ENCODE measurements at regions not wholly inside any gene's neighbourhood (a gene's known extent, or its start where the extent isn't known, plus 50 kb on each side); places are given as distances from the start of the nearest gene placed in this dataset.

DNA sequence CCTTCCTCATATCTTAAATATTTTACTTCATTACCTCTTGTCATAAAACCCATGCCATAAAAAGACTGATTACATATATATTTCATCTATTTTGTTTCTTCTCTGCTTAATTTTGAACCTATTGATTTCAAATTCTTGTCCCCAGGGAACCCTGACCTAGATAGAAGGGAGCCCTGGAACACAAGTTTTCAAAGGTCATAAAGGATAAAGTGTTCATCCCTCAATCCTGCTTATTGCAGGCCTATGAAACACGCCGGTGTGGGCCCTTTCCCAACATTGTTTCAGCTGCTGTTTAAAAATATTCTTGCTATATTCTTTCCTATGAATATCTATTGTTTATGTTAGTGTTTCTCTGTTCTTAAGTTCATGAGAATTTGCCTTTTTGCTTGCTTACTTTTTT lies 1389.5 kb upstream of the GBE1 start:
- no peak overlapping the region for H3K27ac ChIP-seq
- intact Hi-C loops (cut with DNase I) = no loop called here
- no peaks in the 10 kb centered on the region for H3K27me3 ChIP-seq
- H3K9me3 ChIP-seq = peaks cover 0 to 6% (median 0%) of the 10 kb centered on the region in 12 donors
- no peak for DNase-seq
- 61 to 77% (median 74%) methylated on average over 2 of the region's 2 CpGs for WGBS, 4 donors
- no peak overlapping the region for H3K4me3 ChIP-seq
- no peak for ATAC-seq
- H3K4me1 ChIP-seq = no peaks in the 10 kb centered on the region
- no peaks in the 10 kb centered on the region for H3K36me3 ChIP-seq
- TF ChIP-seq CTCF (IDR thresholded peaks at IDR 0.05) (no peak), POLR2A (IDR thresholded peaks at IDR 0.05) (no peak)

DNA sequence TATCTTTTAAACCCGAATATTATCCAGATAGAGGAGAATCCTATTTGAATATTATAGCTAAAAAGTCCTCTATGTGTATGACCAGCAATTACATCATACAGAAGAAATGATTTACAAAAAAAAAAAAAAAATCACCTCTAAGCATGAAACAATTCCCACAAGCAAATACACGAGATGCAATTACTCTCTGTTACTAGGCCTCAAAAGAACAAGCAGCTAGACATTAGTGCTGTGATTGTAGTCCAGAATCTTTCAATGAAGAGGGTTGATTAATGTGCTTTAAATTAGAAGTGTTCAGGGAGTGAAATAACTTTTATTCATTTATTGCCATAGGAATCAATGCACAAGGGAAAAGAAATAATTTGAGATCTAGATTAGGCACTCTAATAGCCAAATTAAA lies 1379.5 kb upstream of the GBE1 start:
- H3K4me3 ChIP-seq = no peak overlapping the region
- no peak for DNase-seq
- TF ChIP-seq CTCF (IDR thresholded peaks at IDR 0.05) = no peak
- TF ChIP-seq POLR2A (IDR thresholded peaks at IDR 0.05) = no peak
- H3K4me1 ChIP-seq = no peaks in the 10 kb centered on the region
- no peaks in the 10 kb centered on the region for H3K27me3 ChIP-seq
- intact Hi-C loops (cut with DNase I) = no loop called here
- ATAC-seq = no peak
- H3K27ac ChIP-seq = no peak overlapping the region
- WGBS, 4 donors = 57 to 73% (median 67%) methylated on average over 2 of the region's 2 CpGs
- H3K9me3 ChIP-seq = no peaks in the 10 kb centered on the region
- no peaks in the 10 kb centered on the region for H3K36me3 ChIP-seq

DNA sequence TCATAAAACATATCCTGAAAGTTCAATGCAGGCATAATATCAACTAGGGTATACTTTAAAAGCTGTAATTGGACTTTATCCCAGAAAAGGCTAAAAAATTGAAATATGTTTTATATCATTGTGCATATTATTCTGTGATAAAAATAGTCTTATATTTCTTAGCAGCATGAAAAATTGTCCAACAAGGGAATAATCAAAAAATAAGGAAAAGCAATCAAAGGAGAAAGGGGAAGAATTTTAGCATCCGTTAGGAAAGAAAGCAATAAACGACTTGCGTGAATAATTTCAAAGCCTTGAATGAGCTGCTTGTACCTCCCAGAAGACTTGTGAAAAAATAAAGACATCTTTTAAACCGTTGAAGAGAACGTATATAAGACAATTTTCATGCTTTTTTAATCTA lies 1369.8 kb upstream of the GBE1 start:
- no peaks in the 10 kb centered on the region for H3K4me1 ChIP-seq
- 58 to 67% (median 62%) methylated on average over 5 of the region's 5 CpGs for WGBS, 4 donors
- no peaks in the 10 kb centered on the region for H3K9me3 ChIP-seq
- H3K36me3 ChIP-seq = no peaks in the 10 kb centered on the region
- no peak for TF ChIP-seq CTCF (IDR thresholded peaks at IDR 0.05)
- TF ChIP-seq POLR2A (IDR thresholded peaks at IDR 0.05) = no peak
- H3K4me3 ChIP-seq = no peak overlapping the region
- no peak overlapping the region for H3K27ac ChIP-seq
- ATAC-seq (no peak), DNase-seq (no peak)
- H3K27me3 ChIP-seq = no peaks in the 10 kb centered on the region
- intact Hi-C loops (cut with DNase I) = no loop called here

- Histone ChIP-seq H3K36me3 (no peaks in the 10 kb centered on the region), H3K4me3 (no peak overlapping the region), H3K4me1 (no peaks in the 10 kb centered on the region), H3K9me3 (no peaks in the 10 kb centered on the region), H3K27me3 (no peaks in the 10 kb centered on the region), H3K27ac (no peak overlapping the region)
- TF ChIP-seq CTCF (IDR thresholded peaks at IDR 0.05) = no peak
- DNase-seq (no peak), ATAC-seq (no peak)
- 65 to 85% (median 70%) methylated on average over 2 of the region's 2 CpGs for WGBS, 4 donors
- intact Hi-C loops (cut with DNase I) = no loop called here
These were observed 1361.4 kb upstream of the GBE1 start for GRCh38 chr3:83122774-83123350.

Measured in heart left ventricle (tissue), 16 donors.